GM23338 (cell line): ENCODE measurements at regions not wholly inside any gene's neighbourhood (a gene's known extent, or its start where the extent isn't known, plus 50 kb on each side); places are given as distances from the start of the nearest gene placed in this dataset.

Experiments used
- ATAC-seq: fragments of 200-7000 bp; cut with Tn5 transposase; 3 replicates; pipeline ENCODE4 v1.9.1; 2020
- DNase-seq: peaks from one replicate; pipeline ENCODE4 v3.0.0-alpha.2; 2015; ENCODE audit warnings: low spot score
- H2AFZ ChIP-seq: fragments of 200-600 bp; sonication (generic); 2 replicates; pipeline ENCODE4 v1.8.0; 2016; ENCODE audit warnings: antibody characterized with exemption, mild to moderate bottlenecking, moderate library complexity
- H3F3A ChIP-seq: fragments of 200-600 bp; sonication (generic); replicated peaks from 2 replicates; pipeline ENCODE4 v1.8.0; 2017; ENCODE audit warnings: antibody characterized with exemption, mixed run types, low read depth
- H3K27ac ChIP-seq: fragments of 200-600 bp; sonication (generic); 2 replicates; pipeline ENCODE4 v1.6.1; 2016; ENCODE audit warnings: low read depth
- H3K27me3 ChIP-seq: fragments of 200-600 bp; sonication (generic); 2 replicates; pipeline ENCODE4 v1.8.0; 2016; ENCODE audit warnings: mild to moderate bottlenecking, mixed run types, moderate library complexity; ENCODE audit not compliant: insufficient read depth
- H3K36me3 ChIP-seq: fragments of 200-600 bp; sonication (generic); 2 replicates; pipeline ENCODE4 v1.8.0; 2016; ENCODE audit warnings: mild to moderate bottlenecking; ENCODE audit not compliant: insufficient read depth
- H3K4me1 ChIP-seq: fragments of 200-600 bp; sonication (generic); 2 replicates; pipeline ENCODE4 v1.8.0; 2016; ENCODE audit warnings: mild to moderate bottlenecking, moderate library complexity; ENCODE audit not compliant: insufficient read depth
- H3K4me2 ChIP-seq: fragments of 200-600 bp; sonication (generic); 2 replicates; pipeline ENCODE4 v1.7.1; 2017; ENCODE audit warnings: mixed run types
- H3K4me3 ChIP-seq: fragments of 200-600 bp; sonication (generic); 2 replicates; pipeline ENCODE4 v1.6.1; 2016; ENCODE audit warnings: mixed run types
- H3K79me2 ChIP-seq: fragments of 200-600 bp; sonication (generic); replicated peaks from 2 replicates; pipeline ENCODE4 v1.8.0; 2017; ENCODE audit warnings: mild to moderate bottlenecking; ENCODE audit not compliant: insufficient read depth
- H3K9me2 ChIP-seq: fragments of 200-600 bp; sonication (generic); 2 replicates; pipeline ENCODE4 v1.8.0; 2017; ENCODE audit not compliant: insufficient read depth
- H4K20me1 ChIP-seq: fragments of 200-600 bp; sonication (generic); replicated peaks from 2 replicates; pipeline ENCODE4 v1.8.0; 2017; ENCODE audit warnings: mild to moderate bottlenecking; ENCODE audit not compliant: insufficient read depth
- H3K27ac Mint-ChIP-seq: 2 replicates; pipeline ENCODE4 v1.8.0; 2020; ENCODE audit warnings: inconsistent platforms, mild to moderate bottlenecking, moderate library complexity, mixed read lengths
- H3K27me3 Mint-ChIP-seq: 3 replicates; pipeline ENCODE4 v1.8.0; 2022; ENCODE audit warnings: low read depth, mild to moderate bottlenecking, moderate library complexity, mixed read lengths, inconsistent platforms; ENCODE audit not compliant: insufficient read depth, poor library complexity
- H3K36me3 Mint-ChIP-seq: 3 replicates; pipeline ENCODE4 v1.8.0; 2021; ENCODE audit warnings: low read depth, mild to moderate bottlenecking, inconsistent platforms, moderate library complexity, mixed read lengths
- H3K4me1 Mint-ChIP-seq: 3 replicates; pipeline ENCODE4 v1.8.0; 2020; ENCODE audit warnings: mild to moderate bottlenecking, inconsistent platforms, mixed read lengths
- H3K4me3 Mint-ChIP-seq: 3 replicates; pipeline ENCODE4 v1.8.0; 2021; ENCODE audit warnings: moderate library complexity, mild to moderate bottlenecking, inconsistent platforms, mixed read lengths
- H3K9me3 Mint-ChIP-seq: 3 replicates; pipeline ENCODE4 v1.8.0; 2020; ENCODE audit warnings: moderate library complexity, mild to moderate bottlenecking, inconsistent platforms, mixed read lengths
- CREB1 ChIP-seq: fragments of 250-450 bp; sonication (Bioruptor Pico); IDR thresholded peaks from 2 replicates; pipeline ENCODE4 v1.5.0; 2020; ENCODE audit warnings: low read depth, mild to moderate bottlenecking, moderate library complexity
- EZH2 ChIP-seq: fragments of 200-600 bp; sonication (generic); IDR thresholded peaks from one replicate; pipeline ENCODE4 v1.8.0; 2017; ENCODE audit warnings: antibody characterized with exemption, mild to moderate bottlenecking, low read depth; ENCODE audit not compliant: unreplicated experiment
- EZH2phosphoT487 ChIP-seq: fragments of 200-600 bp; sonication (generic); IDR thresholded peaks from one replicate; pipeline ENCODE4 v1.8.1; 2018; ENCODE audit warnings: antibody characterized with exemption; ENCODE audit not compliant: unreplicated experiment
- JUNB ChIP-seq: IDR thresholded peaks from one replicate; pipeline ENCODE4 v1.6.1; 2016; ENCODE audit warnings: antibody characterized with exemption; ENCODE audit not compliant: unreplicated experiment
- NANOG ChIP-seq: IDR thresholded peaks from 2 replicates; pipeline ENCODE4 v1.6.1; 2016; ENCODE audit warnings: antibody characterized with exemption, borderline replicate concordance
- POLR2AphosphoS5 ChIP-seq: IDR thresholded peaks from 2 replicates; pipeline ENCODE4 v1.6.1; 2016; ENCODE audit warnings: antibody characterized with exemption, low read depth
- STAT1 ChIP-seq: IDR thresholded peaks from one replicate; pipeline ENCODE4 v1.6.1; 2016; ENCODE audit warnings: antibody characterized with exemption; ENCODE audit not compliant: unreplicated experiment
- ZNF114 ChIP-seq: fragments of 250-450 bp; sonication (Bioruptor Pico); IDR thresholded peaks from 2 replicates; pipeline ENCODE4 v1.5.0; 2020; ENCODE audit warnings: mild to moderate bottlenecking, moderate library complexity
- ZNF331 ChIP-seq: fragments of 250-450 bp; sonication (Bioruptor Pico); IDR thresholded peaks from 2 replicates; pipeline ENCODE4 v1.5.0; 2020; ENCODE audit warnings: low read depth, mild to moderate bottlenecking, moderate library complexity
- TF ChIP-seq, protein P1 (sequence below), 2 experiments: fragments of 200-600 bp in 1 of 2; sonication (generic) in 1 of 2; conservative IDR thresholded peaks; 2 replicates each; pipeline versions ENCODE4 v1.5.1 to v1.6.1; 2016 to 2017; ENCODE audit warnings: antibody characterized with exemption in 2 of 2, low read depth in 2 of 2, mild to moderate bottlenecking in 2 of 2, moderate library complexity in 1 of 2
- TF ChIP-seq, protein P2 (sequence below): fragments of 250-450 bp; sonication (Bioruptor Pico); IDR thresholded peaks from 2 replicates; pipeline ENCODE4 v1.5.0; 2020; ENCODE audit warnings: mild to moderate bottlenecking, moderate library complexity
- TF ChIP-seq, protein P3 (sequence below): IDR thresholded peaks from 2 replicates; pipeline ENCODE4 v1.6.1; 2016; ENCODE audit warnings: antibody characterized with exemption

DNA sequence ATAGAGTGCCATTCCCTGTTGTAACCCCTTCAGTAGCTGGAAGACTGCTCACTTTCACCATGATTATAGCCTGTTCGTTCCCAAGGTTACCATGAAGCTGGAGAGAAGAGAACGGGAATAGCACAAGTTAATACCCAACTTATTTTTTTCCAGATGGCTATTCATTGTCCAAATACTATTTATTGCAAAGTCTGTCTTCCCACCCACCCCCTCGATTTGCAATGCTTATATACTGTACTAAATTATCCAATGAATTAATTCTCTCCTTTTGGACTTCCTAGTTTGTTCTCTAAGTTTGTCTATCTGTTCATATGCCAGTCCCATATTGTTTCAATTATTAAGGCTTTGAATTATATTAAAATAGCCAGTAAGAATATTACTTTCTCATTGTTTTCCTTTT, 231.0 kb downstream of the RAB11FIP4 start:
- H3F3A ChIP-seq, result no peaks in the 10 kb centered on the region
- no peak overlapping the region for H3K4me3 ChIP-seq
- H3K27ac Mint-ChIP-seq, result no peak overlapping the region
- ATAC-seq, result no peak
- no peaks in the 10 kb centered on the region for H3K36me3 Mint-ChIP-seq
- H4K20me1 ChIP-seq, result no peaks in the 10 kb centered on the region
- no peak overlapping the region for H3K4me2 ChIP-seq
- no peaks in the 10 kb centered on the region for H3K27me3 ChIP-seq
- no peak for DNase-seq
- no peak overlapping the region for H2AFZ ChIP-seq
- no peak overlapping the region for H3K27ac ChIP-seq
- TF ChIP-seq EZH2phosphoT487, result no peak
- TF ChIP-seq, protein P1, sequence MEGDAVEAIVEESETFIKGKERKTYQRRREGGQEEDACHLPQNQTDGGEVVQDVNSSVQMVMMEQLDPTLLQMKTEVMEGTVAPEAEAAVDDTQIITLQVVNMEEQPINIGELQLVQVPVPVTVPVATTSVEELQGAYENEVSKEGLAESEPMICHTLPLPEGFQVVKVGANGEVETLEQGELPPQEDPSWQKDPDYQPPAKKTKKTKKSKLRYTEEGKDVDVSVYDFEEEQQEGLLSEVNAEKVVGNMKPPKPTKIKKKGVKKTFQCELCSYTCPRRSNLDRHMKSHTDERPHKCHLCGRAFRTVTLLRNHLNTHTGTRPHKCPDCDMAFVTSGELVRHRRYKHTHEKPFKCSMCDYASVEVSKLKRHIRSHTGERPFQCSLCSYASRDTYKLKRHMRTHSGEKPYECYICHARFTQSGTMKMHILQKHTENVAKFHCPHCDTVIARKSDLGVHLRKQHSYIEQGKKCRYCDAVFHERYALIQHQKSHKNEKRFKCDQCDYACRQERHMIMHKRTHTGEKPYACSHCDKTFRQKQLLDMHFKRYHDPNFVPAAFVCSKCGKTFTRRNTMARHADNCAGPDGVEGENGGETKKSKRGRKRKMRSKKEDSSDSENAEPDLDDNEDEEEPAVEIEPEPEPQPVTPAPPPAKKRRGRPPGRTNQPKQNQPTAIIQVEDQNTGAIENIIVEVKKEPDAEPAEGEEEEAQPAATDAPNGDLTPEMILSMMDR (conservative IDR thresholded peaks at IDR 0.05; ENCODE audit: low read depth in 2 of 2), result no peak
- TF ChIP-seq, protein P2, sequence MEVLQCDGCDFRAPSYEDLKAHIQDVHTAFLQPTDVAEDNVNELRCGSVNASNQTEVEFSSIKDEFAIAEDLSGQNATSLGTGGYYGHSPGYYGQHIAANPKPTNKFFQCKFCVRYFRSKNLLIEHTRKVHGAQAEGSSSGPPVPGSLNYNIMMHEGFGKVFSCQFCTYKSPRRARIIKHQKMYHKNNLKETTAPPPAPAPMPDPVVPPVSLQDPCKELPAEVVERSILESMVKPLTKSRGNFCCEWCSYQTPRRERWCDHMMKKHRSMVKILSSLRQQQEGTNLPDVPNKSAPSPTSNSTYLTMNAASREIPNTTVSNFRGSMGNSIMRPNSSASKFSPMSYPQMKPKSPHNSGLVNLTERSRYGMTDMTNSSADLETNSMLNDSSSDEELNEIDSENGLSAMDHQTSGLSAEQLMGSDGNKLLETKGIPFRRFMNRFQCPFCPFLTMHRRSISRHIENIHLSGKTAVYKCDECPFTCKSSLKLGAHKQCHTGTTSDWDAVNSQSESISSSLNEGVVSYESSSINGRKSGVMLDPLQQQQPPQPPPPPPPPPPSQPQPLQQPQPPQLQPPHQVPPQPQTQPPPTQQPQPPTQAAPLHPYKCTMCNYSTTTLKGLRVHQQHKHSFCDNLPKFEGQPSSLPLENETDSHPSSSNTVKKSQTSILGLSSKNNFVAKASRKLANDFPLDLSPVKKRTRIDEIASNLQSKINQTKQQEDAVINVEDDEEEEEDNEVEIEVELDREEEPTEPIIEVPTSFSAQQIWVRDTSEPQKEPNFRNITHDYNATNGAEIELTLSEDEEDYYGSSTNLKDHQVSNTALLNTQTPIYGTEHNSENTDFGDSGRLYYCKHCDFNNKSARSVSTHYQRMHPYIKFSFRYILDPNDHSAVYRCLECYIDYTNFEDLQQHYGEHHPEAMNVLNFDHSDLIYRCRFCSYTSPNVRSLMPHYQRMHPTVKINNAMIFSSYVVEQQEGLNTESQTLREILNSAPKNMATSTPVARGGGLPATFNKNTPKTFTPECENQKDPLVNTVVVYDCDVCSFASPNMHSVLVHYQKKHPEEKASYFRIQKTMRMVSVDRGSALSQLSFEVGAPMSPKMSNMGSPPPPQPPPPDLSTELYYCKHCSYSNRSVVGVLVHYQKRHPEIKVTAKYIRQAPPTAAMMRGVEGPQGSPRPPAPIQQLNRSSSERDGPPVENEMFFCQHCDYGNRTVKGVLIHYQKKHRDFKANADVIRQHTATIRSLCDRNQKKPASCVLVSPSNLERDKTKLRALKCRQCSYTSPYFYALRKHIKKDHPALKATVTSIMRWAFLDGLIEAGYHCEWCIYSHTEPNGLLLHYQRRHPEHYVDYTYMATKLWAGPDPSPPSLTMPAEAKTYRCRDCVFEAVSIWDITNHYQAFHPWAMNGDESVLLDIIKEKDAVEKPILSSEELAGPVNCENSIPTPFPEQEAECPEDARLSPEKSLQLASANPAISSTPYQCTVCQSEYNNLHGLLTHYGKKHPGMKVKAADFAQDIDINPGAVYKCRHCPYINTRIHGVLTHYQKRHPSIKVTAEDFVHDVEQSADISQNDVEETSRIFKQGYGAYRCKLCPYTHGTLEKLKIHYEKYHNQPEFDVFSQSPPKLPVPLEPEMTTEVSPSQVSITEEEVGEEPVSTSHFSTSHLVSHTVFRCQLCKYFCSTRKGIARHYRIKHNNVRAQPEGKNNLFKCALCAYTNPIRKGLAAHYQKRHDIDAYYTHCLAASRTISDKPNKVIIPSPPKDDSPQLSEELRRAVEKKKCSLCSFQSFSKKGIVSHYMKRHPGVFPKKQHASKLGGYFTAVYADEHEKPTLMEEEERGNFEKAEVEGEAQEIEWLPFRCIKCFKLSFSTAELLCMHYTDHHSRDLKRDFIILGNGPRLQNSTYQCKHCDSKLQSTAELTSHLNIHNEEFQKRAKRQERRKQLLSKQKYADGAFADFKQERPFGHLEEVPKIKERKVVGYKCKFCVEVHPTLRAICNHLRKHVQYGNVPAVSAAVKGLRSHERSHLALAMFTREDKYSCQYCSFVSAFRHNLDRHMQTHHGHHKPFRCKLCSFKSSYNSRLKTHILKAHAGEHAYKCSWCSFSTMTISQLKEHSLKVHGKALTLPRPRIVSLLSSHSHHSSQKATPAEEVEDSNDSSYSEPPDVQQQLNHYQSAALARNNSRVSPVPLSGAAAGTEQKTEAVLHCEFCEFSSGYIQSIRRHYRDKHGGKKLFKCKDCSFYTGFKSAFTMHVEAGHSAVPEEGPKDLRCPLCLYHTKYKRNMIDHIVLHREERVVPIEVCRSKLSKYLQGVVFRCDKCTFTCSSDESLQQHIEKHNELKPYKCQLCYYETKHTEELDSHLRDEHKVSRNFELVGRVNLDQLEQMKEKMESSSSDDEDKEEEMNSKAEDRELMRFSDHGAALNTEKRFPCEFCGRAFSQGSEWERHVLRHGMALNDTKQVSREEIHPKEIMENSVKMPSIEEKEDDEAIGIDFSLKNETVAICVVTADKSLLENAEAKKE (CRISPR knock-in tag), result no peak
- no peaks in the 10 kb centered on the region for H3K4me1 ChIP-seq
- no peaks in the 10 kb centered on the region for H3K36me3 ChIP-seq
- no peaks in the 10 kb centered on the region for H3K27me3 Mint-ChIP-seq
- H3K9me2 ChIP-seq, result no peaks in the 10 kb centered on the region
- H3K4me1 Mint-ChIP-seq, result no peaks in the 10 kb centered on the region
- H3K79me2 ChIP-seq, result no peaks in the 10 kb centered on the region
- H3K9me3 Mint-ChIP-seq, result peaks cover 17% of the 10 kb centered on the region
- no peak overlapping the region for H3K4me3 Mint-ChIP-seq

DNA sequence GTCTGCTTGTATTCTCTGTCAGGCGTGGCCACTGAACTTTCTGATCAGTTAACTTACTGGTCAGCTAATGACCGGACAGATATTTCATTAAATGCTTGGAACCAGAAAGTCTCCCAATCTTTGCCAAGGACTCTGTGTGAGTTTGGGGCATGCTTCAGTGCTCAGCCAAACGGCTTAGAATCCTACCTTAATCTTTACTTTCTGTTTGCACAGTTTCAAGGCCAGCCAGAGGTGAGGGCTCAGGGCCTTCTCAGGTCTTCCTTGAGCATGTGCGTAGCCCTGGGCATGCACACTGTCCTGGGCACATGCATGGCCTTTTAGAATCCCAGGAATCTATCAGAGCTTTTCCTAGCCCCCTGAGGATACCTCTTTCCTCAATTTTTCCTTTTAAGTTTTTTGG, 230.1 kb downstream of the RAB11FIP4 start:
- ATAC-seq (no peak), DNase-seq (no peak)
- Histone ChIP-seq H3K4me3 (no peak overlapping the region), H3K27ac (no peak overlapping the region), H3K79me2 (no peaks in the 10 kb centered on the region), H4K20me1 (no peaks in the 10 kb centered on the region), H2AFZ (no peak overlapping the region), H3K4me1 (no peaks in the 10 kb centered on the region), H3K27me3 (no peaks in the 10 kb centered on the region), H3K4me2 (no peak overlapping the region), H3K36me3 (no peaks in the 10 kb centered on the region), H3K9me2 (no peaks in the 10 kb centered on the region), H3F3A (no peaks in the 10 kb centered on the region)
- no peak overlapping the region for H3K27ac Mint-ChIP-seq
- H3K36me3 Mint-ChIP-seq, result no peaks in the 10 kb centered on the region
- no peak overlapping the region for H3K4me3 Mint-ChIP-seq
- peaks cover 17% of the 10 kb centered on the region for H3K9me3 Mint-ChIP-seq
- H3K27me3 Mint-ChIP-seq, result peaks cover 1% of the 10 kb centered on the region
- H3K4me1 Mint-ChIP-seq, result no peaks in the 10 kb centered on the region
- TF ChIP-seq JUNB (no peak), NANOG (no peak), ZNF331 (CRISPR knock-in tag) (no peak), POLR2AphosphoS5 (no peak), EZH2 (no peak), CREB1 (CRISPR knock-in tag) (no peak), ZNF114 (no peak), STAT1 (no peak), EZH2phosphoT487 (no peak)
- TF ChIP-seq, protein P1 (conservative IDR thresholded peaks at IDR 0.05; ENCODE audit: low read depth in 2 of 2), result no peak
- TF ChIP-seq, protein P3, sequence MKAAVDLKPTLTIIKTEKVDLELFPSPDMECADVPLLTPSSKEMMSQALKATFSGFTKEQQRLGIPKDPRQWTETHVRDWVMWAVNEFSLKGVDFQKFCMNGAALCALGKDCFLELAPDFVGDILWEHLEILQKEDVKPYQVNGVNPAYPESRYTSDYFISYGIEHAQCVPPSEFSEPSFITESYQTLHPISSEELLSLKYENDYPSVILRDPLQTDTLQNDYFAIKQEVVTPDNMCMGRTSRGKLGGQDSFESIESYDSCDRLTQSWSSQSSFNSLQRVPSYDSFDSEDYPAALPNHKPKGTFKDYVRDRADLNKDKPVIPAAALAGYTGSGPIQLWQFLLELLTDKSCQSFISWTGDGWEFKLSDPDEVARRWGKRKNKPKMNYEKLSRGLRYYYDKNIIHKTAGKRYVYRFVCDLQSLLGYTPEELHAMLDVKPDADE, result no peak
